GM12891 (cell line): ENCODE measurements at regions not wholly inside any gene's neighbourhood (a gene's known extent, or its start where the extent isn't known, plus 50 kb on each side); places are given as distances from the start of the nearest gene placed in this dataset.

ENCODE experiments used
- PAX5 ChIP-seq: IDR thresholded peaks from 2 replicates; pipeline ENCODE4 v1.6.1; 2011; ENCODE audit warnings: low read length, moderate library complexity, mild to moderate bottlenecking; ENCODE audit not compliant: insufficient read depth, severe bottlenecking
- POLR2A ChIP-seq: IDR thresholded peaks from 2 replicates; pipeline ENCODE4 v1.6.1; 2011; ENCODE audit warnings: low read depth, low read length, control low read depth
- POLR2AphosphoS5 ChIP-seq: IDR thresholded peaks from 2 replicates; pipeline ENCODE4 v1.6.1; 2011; ENCODE audit warnings: low read depth, low read length, control low read depth
- POU2F2 ChIP-seq: IDR thresholded peaks from 2 replicates; pipeline ENCODE4 v1.6.1; 2011; ENCODE audit warnings: low read depth, mild to moderate bottlenecking, control low read depth, low read length, moderate library complexity
- SPI1 ChIP-seq: IDR thresholded peaks from 2 replicates; pipeline ENCODE4 v1.6.1; 2011; ENCODE audit warnings: low read depth, low read length, control low read depth
- TAF1 ChIP-seq: IDR thresholded peaks from 2 replicates; pipeline ENCODE4 v1.6.1; 2011; ENCODE audit warnings: low read depth, low read length, control low read depth

DNA sequence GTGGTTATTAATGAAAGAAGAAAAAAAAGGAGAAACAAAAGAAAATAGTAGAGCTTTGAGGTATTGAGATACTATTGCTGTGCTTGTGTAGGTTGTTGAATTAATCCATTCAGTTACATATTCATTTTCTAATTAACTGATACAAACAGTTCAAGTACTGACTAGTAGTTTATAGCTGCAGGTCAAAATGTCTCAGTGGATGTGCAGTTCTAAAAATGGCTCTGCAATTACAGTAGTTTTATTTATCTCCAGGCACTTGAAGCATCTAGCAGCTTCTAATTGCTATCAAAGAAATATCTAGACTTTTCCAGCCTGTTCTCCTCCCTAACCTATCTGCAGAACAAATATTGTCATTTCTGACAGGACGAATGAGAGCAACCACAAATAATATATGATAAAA, 1887.7 kb upstream of the PCDH7 start:
- TF ChIP-seq POU2F2: no peak
- no peak for TF ChIP-seq POLR2A
- TF ChIP-seq TAF1: no peak
- TF ChIP-seq POLR2AphosphoS5: no peak
- no peak for TF ChIP-seq SPI1
- TF ChIP-seq PAX5: no peak
